Lower lobe of right lung (tissue), 2 donors: ENCODE measurements at regions not wholly inside any gene's neighbourhood (a gene's known extent, or its start where the extent isn't known, plus 50 kb on each side); places are given as distances from the start of the nearest gene placed in this dataset.
"Not testable (repeated sequence)": the region's sequence is repeated elsewhere in the genome, so short reads cannot be mapped to it uniquely, and the experiment has no call there.

Experiments used
- ATAC-seq, 2 donors: fragments of 200-7000 bp; cut with Tn5 transposase; one replicate each; pipeline ENCODE4 v1.9.1; 2020 to 2022; ENCODE audit warnings: mild to moderate bottlenecking in 2 of 2, moderate library complexity in 2 of 2
- DNase-seq: peaks from one replicate; pipeline ENCODE4 v3.0.0-alpha.2; 2020
- H3K27ac ChIP-seq: fragments of 200-600 bp; one replicate; pipeline ENCODE4 v1.8.0; 2022
- H3K27me3 ChIP-seq: fragments of 200-600 bp; one replicate; pipeline ENCODE4 v1.8.0; 2022; ENCODE audit warnings: low read depth
- H3K36me3 ChIP-seq: fragments of 200-600 bp; one replicate; pipeline ENCODE4 v1.8.0; 2022; ENCODE audit warnings: mild to moderate bottlenecking
- H3K4me1 ChIP-seq: fragments of 200-600 bp; one replicate; pipeline ENCODE4 v1.8.0; 2022
- H3K4me3 ChIP-seq: fragments of 200-600 bp; one replicate; pipeline ENCODE4 v1.8.0; 2022; ENCODE audit warnings: mild to moderate bottlenecking
- H3K9me3 ChIP-seq: fragments of 200-600 bp; one replicate; pipeline ENCODE4 v1.8.0; 2022
- CTCF ChIP-seq: fragments of 200-600 bp; IDR thresholded peaks from one replicate; pipeline ENCODE4 v1.8.0; 2022; ENCODE audit warnings: antibody characterized with exemption, mild to moderate bottlenecking
- intact Hi-C: fragments of 100-400 bp; cut with DNase I; formaldehyde crosslinking; loops from one replicate; pipeline ENCODE4 v1.11.0; 2022
- donor health status: DM: no; HTN: yes; CAD: no; lungs with severe emphysema.

GRCh38 chr17:13885953-13886889, 183.1 kb upstream of the COX10 start:
- no peaks in the 10 kb centered on the region for H3K36me3 ChIP-seq
- H3K9me3 ChIP-seq: no peaks in the 10 kb centered on the region
- DNase-seq (no peak), ATAC-seq (no peak)
- H3K4me3 ChIP-seq: no peak overlapping the region
- no peak for TF ChIP-seq CTCF
- intact Hi-C loops: no loop called here
- H3K27me3 ChIP-seq: no peaks in the 10 kb centered on the region
- no peaks in the 10 kb centered on the region for H3K4me1 ChIP-seq
- no peak overlapping the region for H3K27ac ChIP-seq

GRCh38 chr17:13888056-13888609, 181.2 kb upstream of the COX10 start:
- Histone ChIP-seq H3K27me3 (no peaks in the 10 kb centered on the region), H3K4me1 (no peaks in the 10 kb centered on the region), H3K4me3 (no peak overlapping the region), H3K9me3 (no peaks in the 10 kb centered on the region), H3K27ac (no peak overlapping the region), H3K36me3 (no peaks in the 10 kb centered on the region)
- no peak for TF ChIP-seq CTCF
- DNase-seq (no peak), ATAC-seq (no peak)
- intact Hi-C loops: no loop called here

DNA sequence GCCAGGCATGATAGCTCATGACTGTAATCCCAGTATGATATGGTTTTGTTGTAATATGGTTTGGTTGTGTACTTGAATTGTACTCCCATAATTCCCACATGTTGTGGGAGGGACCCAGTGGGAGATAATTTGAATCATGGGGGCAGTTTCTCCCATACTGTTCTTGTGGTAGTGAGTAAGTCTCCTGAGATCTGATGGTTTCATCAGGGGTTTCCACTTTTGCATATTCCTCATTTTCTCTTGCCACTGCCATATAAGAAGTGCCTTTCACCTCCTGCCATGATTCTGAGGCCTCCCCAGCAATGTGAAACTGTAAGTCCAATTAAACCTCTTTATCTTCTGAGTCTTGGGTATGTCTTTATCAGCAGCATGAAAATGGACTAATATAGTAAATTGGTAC, 160.3 kb upstream of the COX10 start:
- H3K27ac ChIP-seq, H3K27me3 ChIP-seq, H3K4me1 ChIP-seq, H3K4me3 ChIP-seq, ATAC-seq, intact Hi-C loops, H3K9me3 ChIP-seq, DNase-seq, H3K36me3 ChIP-seq: not testable (repeated sequence)

DNA sequence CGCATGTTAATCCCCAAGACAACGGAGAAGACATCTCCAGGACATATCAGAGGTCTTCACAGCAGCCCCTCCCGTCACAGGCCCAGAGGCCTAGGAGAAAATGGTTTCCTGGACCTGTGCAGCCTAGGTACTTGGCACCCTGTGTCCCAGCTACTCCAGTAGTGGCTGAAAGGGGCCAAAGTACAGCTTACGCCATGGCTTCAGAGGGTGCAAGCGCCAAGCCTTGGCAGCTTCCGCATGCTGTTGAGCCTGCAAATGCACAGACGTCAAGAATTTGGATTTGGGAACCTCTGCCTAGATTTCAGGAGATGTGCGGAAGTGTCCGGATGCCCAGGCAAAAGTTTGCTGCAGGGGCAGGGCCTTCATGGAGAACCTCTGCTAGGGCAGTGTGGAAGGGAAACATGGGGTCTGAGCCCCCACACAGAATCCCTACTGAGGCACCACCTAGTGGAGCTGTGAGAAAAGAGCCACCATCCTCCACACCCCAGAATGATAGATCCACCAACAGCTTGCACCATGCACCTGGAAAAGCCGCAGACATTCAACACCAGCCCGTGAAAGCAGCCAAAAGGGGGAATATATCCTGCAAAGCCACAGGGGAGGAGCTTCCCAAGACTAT, 159.3 kb upstream of the COX10 start:
- intact Hi-C loops: no loop called here
- no peak for ATAC-seq
- no peaks in the 10 kb centered on the region for H3K27me3 ChIP-seq

GRCh38 chr17:13917634-13918033, 151.7 kb upstream of the COX10 start:
- Histone ChIP-seq H3K9me3 (no peaks in the 10 kb centered on the region), H3K36me3 (no peaks in the 10 kb centered on the region), H3K27ac (no peak overlapping the region), H3K4me1 (no peaks in the 10 kb centered on the region), H3K4me3 (no peak overlapping the region), H3K27me3 (no peaks in the 10 kb centered on the region)
- intact Hi-C loops: no loop called here
- TF ChIP-seq CTCF: no peak
- DNase-seq: no peak
- no peak for ATAC-seq

More for the DNA sequence above, 159.3 kb upstream of the COX10 start:
- Histone ChIP-seq H3K9me3 (no peaks in the 10 kb centered on the region), H3K36me3 (no peaks in the 10 kb centered on the region), H3K4me1 (no peaks in the 10 kb centered on the region), H3K4me3 (no peak overlapping the region), H3K27ac (no peak overlapping the region)
- DNase-seq: no peak
- no peak for TF ChIP-seq CTCF

- no peak for TF ChIP-seq CTCF
- ATAC-seq: no peak
- H3K27ac ChIP-seq: no peak overlapping the region
- H3K9me3 ChIP-seq: no peaks in the 10 kb centered on the region
- H3K4me3 ChIP-seq: no peak overlapping the region
- no peaks in the 10 kb centered on the region for H3K27me3 ChIP-seq
- no peak for DNase-seq
- intact Hi-C loops: no loop called here
- H3K4me1 ChIP-seq: no peaks in the 10 kb centered on the region
- no peaks in the 10 kb centered on the region for H3K36me3 ChIP-seq
Measured at GRCh38 chr17:13918247-13918646, 151.1 kb upstream of the COX10 start.
